Suprapubic skin (tissue), 4 donors: ENCODE measurements at regions not wholly inside any gene's neighbourhood (a gene's known extent, or its start where the extent isn't known, plus 50 kb on each side); places are given as distances from the start of the nearest gene placed in this dataset.

Experiments
- DNase-seq, 2 donors: peaks; one replicate each; pipeline ENCODE4 v3.0.0-alpha.2; 2019; ENCODE audit warnings: low spot score in 2 of 2
- H3K27ac ChIP-seq: fragments of 200-600 bp; sonication (generic); one replicate; pipeline ENCODE4 v1.5.1; 2019
- H3K27me3 ChIP-seq: fragments of 200-600 bp; sonication (generic); one replicate; pipeline ENCODE4 v1.5.1; 2019
- H3K36me3 ChIP-seq: fragments of 200-600 bp; sonication (generic); one replicate; pipeline ENCODE4 v1.5.1; 2019
- H3K4me1 ChIP-seq: fragments of 200-600 bp; sonication (generic); one replicate; pipeline ENCODE4 v1.5.1; 2019
- H3K4me3 ChIP-seq: fragments of 200-600 bp; sonication (generic); one replicate; pipeline ENCODE4 v1.5.1; 2019; ENCODE audit warnings: mild to moderate bottlenecking
- H3K9me3 ChIP-seq: fragments of 200-600 bp; sonication (generic); one replicate; pipeline ENCODE4 v1.5.1; 2019
- EP300 ChIP-seq: sonication (generic); formaldehyde crosslinking; IDR thresholded peaks from one replicate; pipeline ENCODE4 v1.6.1; 2017; ENCODE audit warnings: antibody characterized with exemption
- POLR2A ChIP-seq, 2 donors: fragments of 450-650 bp; IDR thresholded peaks; one replicate each; pipeline ENCODE4 v1.6.1; 2017; ENCODE audit warnings: antibody characterized with exemption in 2 of 2, mild to moderate bottlenecking in 2 of 2, moderate library complexity in 2 of 2
- POLR2AphosphoS5 ChIP-seq, 3 donors: sonication (generic); formaldehyde crosslinking; IDR thresholded peaks; one replicate each; pipeline ENCODE4 v1.6.1; 2017; ENCODE audit warnings: antibody characterized with exemption in 3 of 3
- WGBS: methylation state at CpG from one replicate; pipeline ENCODE4 v1.1.5; 2018; 5-methylcytosine and 5-hydroxymethylcytosine counted together
- TF ChIP-seq, protein P1 (sequence below), 2 donors: fragments of 200-600 bp in 1 of 2; fragments of 450-650 bp in 1 of 2; sonication (generic) in 1 of 2; IDR thresholded peaks; one replicate each; pipeline ENCODE4 v1.5.1; 2016 to 2019; ENCODE audit warnings: antibody characterized with exemption in 2 of 2, mild to moderate bottlenecking in 1 of 2, moderate library complexity in 1 of 2

- WGBS = 79% methylated on average over 2 of the region's 2 CpGs
- no peak overlapping the region for H3K4me3 ChIP-seq
- H3K9me3 ChIP-seq = no peaks in the 10 kb centered on the region
- peaks cover 3% of the 10 kb centered on the region for H3K27me3 ChIP-seq
- no peaks in the 10 kb centered on the region for H3K4me1 ChIP-seq
- H3K36me3 ChIP-seq = no peaks in the 10 kb centered on the region
- TF ChIP-seq POLR2A (IDR thresholded peaks at IDR 0.05) = no peak
- TF ChIP-seq, protein P1, sequence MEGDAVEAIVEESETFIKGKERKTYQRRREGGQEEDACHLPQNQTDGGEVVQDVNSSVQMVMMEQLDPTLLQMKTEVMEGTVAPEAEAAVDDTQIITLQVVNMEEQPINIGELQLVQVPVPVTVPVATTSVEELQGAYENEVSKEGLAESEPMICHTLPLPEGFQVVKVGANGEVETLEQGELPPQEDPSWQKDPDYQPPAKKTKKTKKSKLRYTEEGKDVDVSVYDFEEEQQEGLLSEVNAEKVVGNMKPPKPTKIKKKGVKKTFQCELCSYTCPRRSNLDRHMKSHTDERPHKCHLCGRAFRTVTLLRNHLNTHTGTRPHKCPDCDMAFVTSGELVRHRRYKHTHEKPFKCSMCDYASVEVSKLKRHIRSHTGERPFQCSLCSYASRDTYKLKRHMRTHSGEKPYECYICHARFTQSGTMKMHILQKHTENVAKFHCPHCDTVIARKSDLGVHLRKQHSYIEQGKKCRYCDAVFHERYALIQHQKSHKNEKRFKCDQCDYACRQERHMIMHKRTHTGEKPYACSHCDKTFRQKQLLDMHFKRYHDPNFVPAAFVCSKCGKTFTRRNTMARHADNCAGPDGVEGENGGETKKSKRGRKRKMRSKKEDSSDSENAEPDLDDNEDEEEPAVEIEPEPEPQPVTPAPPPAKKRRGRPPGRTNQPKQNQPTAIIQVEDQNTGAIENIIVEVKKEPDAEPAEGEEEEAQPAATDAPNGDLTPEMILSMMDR (IDR thresholded peaks at IDR 0.05) = no peak
- TF ChIP-seq POLR2AphosphoS5 (IDR thresholded peaks at IDR 0.05) = no peak
- TF ChIP-seq EP300 = no peak
- DNase-seq = no peak
- H3K27ac ChIP-seq = no peak overlapping the region
Observed at GRCh38 chr6:40932366-40932765, 106.7 kb downstream of the UNC5CL start.

DNA sequence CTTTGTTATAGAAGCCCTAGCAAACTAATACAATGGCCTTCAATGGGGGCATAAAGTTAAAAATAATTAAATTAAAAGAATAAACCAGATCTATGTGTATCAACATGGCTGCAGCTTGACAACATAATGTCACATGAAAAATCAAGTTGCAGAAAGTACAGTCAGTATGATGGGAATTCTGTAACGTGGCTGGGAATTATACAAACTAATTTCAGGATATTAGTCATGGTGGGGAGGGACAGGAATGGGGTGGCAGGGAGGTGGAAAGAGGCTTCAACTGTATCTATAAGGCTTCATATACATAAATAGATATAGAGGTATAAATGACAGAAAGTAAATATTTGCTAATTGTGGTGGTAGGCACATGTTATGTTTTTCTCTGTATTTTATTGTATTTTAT is 107.1 kb downstream of the UNC5CL start:
- Histone ChIP-seq H3K27me3 (peaks cover 5% of the 10 kb centered on the region), H3K4me1 (no peaks in the 10 kb centered on the region), H3K36me3 (no peaks in the 10 kb centered on the region), H3K4me3 (no peak overlapping the region), H3K27ac (no peak overlapping the region), H3K9me3 (no peaks in the 10 kb centered on the region)
- no peak for TF ChIP-seq POLR2AphosphoS5 (IDR thresholded peaks at IDR 0.05)
- no peak for TF ChIP-seq EP300
- no peak for TF ChIP-seq POLR2A (IDR thresholded peaks at IDR 0.05)
- TF ChIP-seq, protein P1 (IDR thresholded peaks at IDR 0.05) = no peak
- 58% methylated on average over 1 of the region's 1 CpG for WGBS
- DNase-seq = no peak

GRCh38 chr6:40930555-40930954 is 108.5 kb downstream of the UNC5CL start:
- 70% methylated on average over 3 of the region's 3 CpGs for WGBS
- DNase-seq = no peak
- Histone ChIP-seq H3K9me3 (no peaks in the 10 kb centered on the region), H3K4me1 (no peaks in the 10 kb centered on the region), H3K4me3 (no peak overlapping the region), H3K27ac (no peak overlapping the region), H3K36me3 (no peaks in the 10 kb centered on the region), H3K27me3 (peaks cover 5% of the 10 kb centered on the region)
- no peak for TF ChIP-seq POLR2A (IDR thresholded peaks at IDR 0.05)

GRCh38 chr6:40930045-40930444 is 109.0 kb downstream of the UNC5CL start:
- Histone ChIP-seq H3K4me3 (no peak overlapping the region), H3K4me1 (no peaks in the 10 kb centered on the region), H3K27me3 (peaks cover 5% of the 10 kb centered on the region), H3K9me3 (no peaks in the 10 kb centered on the region), H3K27ac (no peak overlapping the region), H3K36me3 (no peaks in the 10 kb centered on the region)
- DNase-seq = no peak
- TF ChIP-seq, protein P1 (IDR thresholded peaks at IDR 0.05) = no peak
- TF ChIP-seq POLR2AphosphoS5 (IDR thresholded peaks at IDR 0.05) (no peak), POLR2A (IDR thresholded peaks at IDR 0.05) (no peak), EP300 (no peak)
- 88% methylated on average over 1 of the region's 1 CpG for WGBS

DNA sequence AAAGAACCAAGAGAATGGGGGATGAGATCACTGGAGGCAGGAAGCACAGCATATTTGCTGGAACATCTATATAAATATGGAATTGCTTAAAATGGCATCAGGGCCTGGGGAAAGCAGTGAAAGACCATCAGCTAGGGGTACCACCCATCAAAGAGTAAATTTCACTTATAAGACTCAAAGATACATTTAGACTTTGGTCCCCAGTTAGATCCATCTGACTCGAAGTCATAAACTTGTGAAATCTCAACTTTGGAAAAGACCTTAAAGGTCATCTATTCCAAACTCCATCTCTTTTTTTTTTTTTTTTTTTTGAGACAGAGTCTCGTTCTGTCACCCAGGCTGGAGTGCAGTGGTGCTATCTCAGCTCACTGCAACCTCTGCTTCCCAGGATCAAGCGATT is 109.8 kb downstream of the UNC5CL start:
- 82% methylated on average over 3 of the region's 3 CpGs for WGBS
- Histone ChIP-seq H3K27ac (no peak overlapping the region), H3K4me3 (no peak overlapping the region), H3K9me3 (no peaks in the 10 kb centered on the region), H3K27me3 (peaks cover 5% of the 10 kb centered on the region), H3K4me1 (no peaks in the 10 kb centered on the region), H3K36me3 (no peaks in the 10 kb centered on the region)
- DNase-seq = no peak
- TF ChIP-seq, protein P1 (IDR thresholded peaks at IDR 0.05) = no peak

- WGBS = 92% methylated on average over 3 of the region's 3 CpGs
- no peaks in the 10 kb centered on the region for H3K4me1 ChIP-seq
- no peaks in the 10 kb centered on the region for H3K9me3 ChIP-seq
- H3K27ac ChIP-seq = no peak overlapping the region
- DNase-seq = no peak
- TF ChIP-seq POLR2AphosphoS5 (IDR thresholded peaks at IDR 0.05) (no peak), EP300 (no peak)
- TF ChIP-seq, protein P1 (IDR thresholded peaks at IDR 0.05) = no peak
- no peaks in the 10 kb centered on the region for H3K36me3 ChIP-seq
- no peak overlapping the region for H3K4me3 ChIP-seq
- H3K27me3 ChIP-seq = peaks cover 5% of the 10 kb centered on the region
Observed at GRCh38 chr6:40928763-40929162, 110.3 kb downstream of the UNC5CL start.
